Skeletal muscle satellite cell (primary cell): ENCODE measurements at regions not wholly inside any gene's neighbourhood (a gene's known extent, or its start where the extent isn't known, plus 50 kb on each side); places are given as distances from the start of the nearest gene placed in this dataset.

ENCODE experiments used
- H3K27me3 ChIP-seq: 2 replicates; pipeline ENCODE4 v1.7.0; 2013; ENCODE audit warnings: low read length; ENCODE audit not compliant: control insufficient read depth, insufficient read depth
- H3K36me3 ChIP-seq: 2 replicates; pipeline ENCODE4 v1.7.0; 2013; ENCODE audit warnings: mild to moderate bottlenecking, control low read depth, low read length; ENCODE audit not compliant: insufficient read depth
- H3K4me1 ChIP-seq: 2 replicates; pipeline ENCODE4 v1.7.0; 2013; ENCODE audit warnings: low read length; ENCODE audit not compliant: control insufficient read depth, insufficient read depth
- H3K4me2 ChIP-seq: 2 replicates; pipeline ENCODE4 v1.7.0; 2013; ENCODE audit warnings: mild to moderate bottlenecking, low read length
- H3K4me3 ChIP-seq: 2 replicates; pipeline ENCODE4 v1.7.0; 2013; ENCODE audit warnings: low read length
- H3K9ac ChIP-seq: 2 replicates; pipeline ENCODE4 v1.7.0; 2013; ENCODE audit warnings: mild to moderate bottlenecking, low read depth, low read length, moderate library complexity
- H3K9me3 ChIP-seq: replicated peaks from 2 replicates; pipeline ENCODE4 v1.7.0; 2013; ENCODE audit warnings: mild to moderate bottlenecking, control low read depth, low read length

- Histone ChIP-seq H3K9me3 (no peaks in the 10 kb centered on the region), H3K36me3 (no peaks in the 10 kb centered on the region), H3K27me3 (no peaks in the 10 kb centered on the region), H3K4me1 (peaks cover 3% of the 10 kb centered on the region), H3K9ac (no peak overlapping the region), H3K4me3 (no peak overlapping the region), H3K4me2 (no peak overlapping the region)
Observed at GRCh38 chr5:115469904-115470516, 74.6 kb downstream of the FEM1C start.

GRCh38 chr5:115467628-115468027 lies 76.9 kb downstream of the FEM1C start:
- Histone ChIP-seq H3K27me3 (no peaks in the 10 kb centered on the region), H3K36me3 (no peaks in the 10 kb centered on the region), H3K4me3 (no peak overlapping the region), H3K9me3 (no peaks in the 10 kb centered on the region), H3K4me1 (peaks cover 4% of the 10 kb centered on the region), H3K4me2 (no peak overlapping the region), H3K9ac (no peak overlapping the region)

DNA sequence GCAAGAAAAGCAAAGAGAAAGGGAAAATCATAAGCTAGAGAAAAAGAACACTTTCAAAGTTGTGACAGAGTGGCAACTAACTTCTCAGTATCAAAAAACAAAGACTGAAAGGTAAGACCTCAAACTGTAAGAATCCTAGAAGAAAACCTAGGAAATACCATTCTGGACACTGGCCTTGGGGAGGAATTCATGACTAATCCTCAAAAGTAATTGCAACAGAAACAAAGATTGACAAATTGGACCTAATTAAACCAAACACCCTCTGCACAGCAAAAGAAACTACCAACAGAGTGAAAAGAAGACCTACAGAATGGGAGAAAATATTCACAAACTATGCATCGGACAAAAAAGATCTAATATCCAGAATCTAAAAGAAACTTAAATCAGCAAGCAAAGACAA lies 79.1 kb downstream of the FEM1C start:
- Histone ChIP-seq H3K4me3 (no peak overlapping the region), H3K9ac (no peak overlapping the region), H3K4me2 (no peak overlapping the region), H3K27me3 (no peaks in the 10 kb centered on the region), H3K36me3 (no peaks in the 10 kb centered on the region), H3K9me3 (no peaks in the 10 kb centered on the region), H3K4me1 (peaks cover 24% of the 10 kb centered on the region)

DNA sequence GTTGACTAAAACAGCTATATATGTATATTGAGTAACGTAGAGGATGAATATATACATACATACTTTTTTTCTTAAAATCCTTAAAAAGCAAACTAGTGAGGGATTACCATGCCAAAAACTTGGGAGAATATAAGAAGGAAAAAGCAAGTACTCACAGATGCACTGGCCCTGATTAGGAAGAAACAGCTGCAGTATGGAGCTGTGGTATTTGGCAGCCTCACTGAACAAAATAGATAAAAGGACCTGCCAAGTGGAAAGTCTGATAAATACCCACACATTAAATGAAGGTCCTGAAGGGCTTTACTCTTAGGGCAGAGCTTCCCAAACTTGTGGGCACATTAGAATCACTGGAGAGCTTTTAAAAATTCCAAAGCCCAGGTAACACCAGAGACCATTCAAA lies 80.6 kb downstream of the FEM1C start:
- H3K4me2 ChIP-seq = no peak overlapping the region
- H3K36me3 ChIP-seq = no peaks in the 10 kb centered on the region
- no peaks in the 10 kb centered on the region for H3K9me3 ChIP-seq
- H3K9ac ChIP-seq = no peak overlapping the region
- no peak overlapping the region for H3K4me3 ChIP-seq
- peaks cover 38% of the 10 kb centered on the region for H3K4me1 ChIP-seq
- no peaks in the 10 kb centered on the region for H3K27me3 ChIP-seq

GRCh38 chr5:115461506-115462290 lies 82.9 kb downstream of the FEM1C start:
- Histone ChIP-seq H3K9ac (peak overlapping the region; percentile 66), H3K9me3 (no peaks in the 10 kb centered on the region), H3K4me3 (peak overlapping the region; percentile 37), H3K27me3 (no peaks in the 10 kb centered on the region), H3K36me3 (no peaks in the 10 kb centered on the region), H3K4me2 (peak overlapping the region; percentile 66), H3K4me1 (peaks cover 56% of the 10 kb centered on the region)

DNA sequence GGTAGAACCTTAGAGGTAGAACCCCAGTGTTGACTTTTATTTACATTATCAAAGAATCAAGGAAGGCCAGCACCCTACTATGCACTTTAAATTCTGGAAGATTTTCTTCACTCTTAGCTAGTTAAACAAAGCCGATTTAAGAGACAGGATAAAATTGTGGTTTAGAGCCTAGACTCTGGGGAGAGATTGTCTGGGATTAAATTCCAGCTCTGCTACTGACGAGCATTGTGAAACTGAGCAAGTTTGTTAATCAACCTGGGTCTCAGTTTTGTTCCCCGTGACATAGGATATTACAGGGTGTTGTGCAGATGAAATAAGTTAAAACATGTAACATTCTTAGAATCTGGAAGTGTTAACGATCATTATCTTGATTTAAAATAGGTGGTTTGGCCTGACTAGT lies 83.5 kb downstream of the FEM1C start:
- Histone ChIP-seq H3K9me3 (no peaks in the 10 kb centered on the region), H3K27me3 (no peaks in the 10 kb centered on the region), H3K4me3 (peak overlapping the region; percentile 37), H3K9ac (peak overlapping the region; percentile 66), H3K4me2 (peak overlapping the region; percentile 66), H3K4me1 (peaks cover 62% of the 10 kb centered on the region), H3K36me3 (no peaks in the 10 kb centered on the region)

GRCh38 chr5:115460472-115460871 lies 84.1 kb downstream of the FEM1C start:
- Histone ChIP-seq H3K9ac (peak overlapping the region; percentile 81), H3K4me3 (peak overlapping the region; percentile 49), H3K4me1 (peaks cover 69% of the 10 kb centered on the region), H3K9me3 (no peaks in the 10 kb centered on the region), H3K4me2 (peak overlapping the region; percentile 71), H3K27me3 (no peaks in the 10 kb centered on the region), H3K36me3 (no peaks in the 10 kb centered on the region)

DNA sequence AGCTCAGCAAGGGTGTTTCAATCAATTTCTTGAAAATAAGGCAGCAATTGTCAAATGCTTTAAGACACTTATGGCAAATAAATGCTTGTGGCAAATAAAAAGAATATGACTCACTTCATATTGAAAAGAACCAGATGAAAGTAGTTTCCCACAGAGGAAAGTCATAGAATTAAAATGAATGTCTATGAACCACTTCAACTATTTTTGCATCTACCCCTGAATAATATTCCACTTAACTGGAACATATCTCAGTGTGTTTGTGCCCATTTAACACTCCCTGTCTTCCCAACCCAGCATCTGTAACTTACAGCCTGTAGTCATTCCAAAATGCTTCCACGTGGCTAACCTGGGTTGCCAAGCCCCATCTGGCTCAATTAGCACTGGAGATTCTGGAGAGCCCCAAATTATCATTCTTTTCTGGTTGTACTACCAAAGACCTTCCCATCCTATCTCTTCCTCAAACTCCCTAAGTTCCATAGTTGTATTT lies 84.7 kb downstream of the FEM1C start:
- peak overlapping the region; percentile 71 for H3K4me2 ChIP-seq
- peaks cover 74% of the 10 kb centered on the region for H3K4me1 ChIP-seq
- peak overlapping the region; percentile 81 for H3K9ac ChIP-seq

GRCh38 chr5:115458416-115458815 lies 86.2 kb downstream of the FEM1C start:
- no peaks in the 10 kb centered on the region for H3K36me3 ChIP-seq
- no peak overlapping the region for H3K9ac ChIP-seq
- H3K4me3 ChIP-seq = no peak overlapping the region
- no peak overlapping the region for H3K4me2 ChIP-seq
- H3K9me3 ChIP-seq = no peaks in the 10 kb centered on the region
- peaks cover 81% of the 10 kb centered on the region for H3K4me1 ChIP-seq
- no peaks in the 10 kb centered on the region for H3K27me3 ChIP-seq

More for the DNA sequence above, 84.7 kb downstream of the FEM1C start:
- Histone ChIP-seq H3K27me3 (no peaks in the 10 kb centered on the region), H3K9me3 (no peaks in the 10 kb centered on the region), H3K36me3 (no peaks in the 10 kb centered on the region), H3K4me3 (peak overlapping the region; percentile 49)

DNA sequence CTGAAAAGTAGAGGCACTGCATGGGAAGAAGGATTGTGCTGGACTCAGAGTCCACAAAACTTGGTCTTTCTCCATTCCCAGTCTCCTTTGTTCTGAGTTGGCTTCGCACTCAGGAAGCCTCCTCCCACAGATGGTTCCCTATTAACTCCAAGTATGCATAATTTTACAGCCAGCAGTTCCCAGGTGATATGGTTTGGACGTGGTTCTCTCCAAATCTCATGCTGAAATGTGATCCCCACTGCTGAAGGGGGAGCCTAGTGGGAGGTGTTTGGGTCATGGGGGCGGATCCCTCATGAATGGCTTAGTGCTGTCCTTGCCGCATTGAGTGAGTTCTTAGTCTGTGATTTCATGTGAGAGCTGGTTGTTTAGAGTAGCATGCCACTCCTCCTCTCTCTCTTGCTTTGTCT lies 86.6 kb downstream of the FEM1C start:
- Histone ChIP-seq H3K27me3 (no peaks in the 10 kb centered on the region), H3K4me3 (no peak overlapping the region), H3K36me3 (no peaks in the 10 kb centered on the region), H3K9ac (no peak overlapping the region), H3K9me3 (no peaks in the 10 kb centered on the region), H3K4me2 (no peak overlapping the region), H3K4me1 (peaks cover 85% of the 10 kb centered on the region)

GRCh38 chr5:115457571-115457970 lies 87.0 kb downstream of the FEM1C start:
- no peaks in the 10 kb centered on the region for H3K9me3 ChIP-seq
- no peaks in the 10 kb centered on the region for H3K27me3 ChIP-seq
- no peak overlapping the region for H3K9ac ChIP-seq
- peaks cover 88% of the 10 kb centered on the region for H3K4me1 ChIP-seq
- no peak overlapping the region for H3K4me2 ChIP-seq
- no peak overlapping the region for H3K4me3 ChIP-seq
- no peaks in the 10 kb centered on the region for H3K36me3 ChIP-seq
